ENCODE measurements at regions not wholly inside any gene's neighbourhood (a gene's known extent, or its start where the extent isn't known, plus 50 kb on each side); places are given as distances from the start of the nearest gene placed in this dataset.

GRCh38 chr6:169165561-169166300, 87.9 kb downstream of the THBS2 start:
- DNase-seq (ENCODE audit: low read depth), result peak; percentile 30

DNA sequence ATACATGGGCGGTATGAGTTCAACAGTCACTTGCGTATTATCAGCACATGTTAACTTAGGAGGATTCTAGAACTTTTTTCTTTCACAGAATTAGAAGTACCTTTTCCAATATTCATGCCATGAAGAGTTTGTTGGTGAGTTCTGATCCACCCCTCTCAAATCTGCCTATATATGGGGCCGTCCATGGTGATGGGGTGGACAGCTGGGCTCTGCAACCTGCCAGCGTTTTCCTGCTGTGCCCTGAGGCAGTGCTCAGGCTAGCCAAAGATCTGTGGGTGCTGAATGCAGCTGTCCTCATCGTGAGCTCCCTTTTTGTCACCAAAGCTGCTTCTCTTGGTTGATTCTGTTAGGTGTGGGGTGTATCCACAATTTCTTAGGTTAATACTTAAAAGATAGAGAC, 88.7 kb downstream of the THBS2 start:
- peak; percentile 80 for DNase-seq (ENCODE audit: low read depth)

DNA sequence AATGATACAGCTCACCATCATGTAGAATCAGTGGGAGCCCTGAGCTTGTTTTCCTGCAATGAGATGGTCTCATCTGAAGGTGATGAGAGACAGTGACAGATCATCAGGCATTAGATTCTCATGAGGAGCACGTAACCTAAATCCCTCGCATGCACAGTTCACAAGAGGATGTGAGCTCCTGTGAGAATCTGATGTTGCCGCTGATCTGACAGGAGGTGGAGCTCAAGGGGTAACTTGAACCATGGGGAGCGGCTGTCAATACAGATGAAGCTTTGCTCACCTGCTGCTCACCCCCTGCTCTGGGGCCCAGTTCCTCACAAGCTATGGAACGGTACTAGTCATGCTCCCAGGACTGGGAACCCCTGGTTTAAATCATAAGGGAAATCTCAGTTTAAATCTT, 89.2 kb downstream of the THBS2 start:
- peak; percentile 15 for DNase-seq (ENCODE audit: low read depth)

DNA sequence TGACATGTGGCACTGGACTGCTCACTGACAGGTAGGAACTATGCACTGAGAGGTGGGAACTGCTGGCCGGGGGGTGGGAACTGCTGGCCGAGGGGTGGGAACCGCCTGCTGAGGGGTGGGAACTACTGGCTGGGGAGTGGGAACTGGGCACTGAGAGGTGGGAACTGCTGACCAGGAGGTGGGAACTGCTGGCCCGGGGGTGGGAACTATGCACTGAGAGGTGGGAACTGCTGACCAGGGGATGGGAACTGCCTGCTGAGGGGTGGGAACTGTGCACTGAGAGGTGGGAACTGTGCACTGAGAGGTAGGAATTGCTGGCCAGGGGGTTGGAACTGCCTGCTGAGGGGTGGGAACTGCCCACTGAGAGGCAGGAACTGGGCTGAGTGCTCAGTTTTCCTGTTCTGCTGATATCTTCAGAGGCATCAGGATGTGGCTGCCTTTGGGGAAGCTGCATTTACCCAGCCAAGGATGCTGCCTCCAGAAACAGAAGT, 90.2 kb downstream of the THBS2 start:
- peak; percentile 74 for DNase-seq (ENCODE audit: low read depth)

DNA sequence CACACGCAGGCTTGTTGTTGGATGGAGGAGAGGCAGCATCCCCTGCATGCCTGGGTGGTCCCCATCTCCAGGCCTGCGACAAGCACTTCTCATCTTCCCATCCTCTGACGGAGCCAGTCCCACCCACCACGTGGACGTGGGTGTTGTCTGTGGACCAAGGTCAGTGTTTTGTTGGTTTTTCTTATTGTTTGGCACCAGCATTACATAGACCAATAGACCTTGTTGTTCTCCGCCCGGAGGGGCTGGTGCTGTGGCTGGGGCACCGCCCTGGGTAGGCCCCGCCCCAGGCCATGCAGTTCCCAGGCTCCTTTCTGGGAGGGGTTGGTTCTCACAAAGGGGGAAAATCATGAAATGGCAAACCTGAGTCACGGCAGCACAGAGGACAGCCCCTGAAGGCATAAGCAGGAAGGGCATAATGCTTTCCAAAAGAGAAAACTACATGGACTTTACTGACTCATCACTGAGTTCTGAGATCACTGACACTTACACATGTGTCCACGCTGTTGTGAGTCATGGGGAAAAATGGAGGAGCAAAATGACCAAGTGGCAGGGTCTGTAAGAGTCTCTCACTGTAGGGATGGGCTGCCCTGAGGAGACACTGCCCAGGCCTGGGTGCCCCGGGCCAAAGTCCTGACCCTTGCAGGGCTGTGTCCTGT, 90.8 kb downstream of the THBS2 start:
- peak; percentile 100 for DNase-seq (ENCODE audit: low read depth)

GRCh38 chr6:169162249-169162648, 91.4 kb downstream of the THBS2 start:
- DNase-seq (ENCODE audit: low read depth), result no peak

DNA sequence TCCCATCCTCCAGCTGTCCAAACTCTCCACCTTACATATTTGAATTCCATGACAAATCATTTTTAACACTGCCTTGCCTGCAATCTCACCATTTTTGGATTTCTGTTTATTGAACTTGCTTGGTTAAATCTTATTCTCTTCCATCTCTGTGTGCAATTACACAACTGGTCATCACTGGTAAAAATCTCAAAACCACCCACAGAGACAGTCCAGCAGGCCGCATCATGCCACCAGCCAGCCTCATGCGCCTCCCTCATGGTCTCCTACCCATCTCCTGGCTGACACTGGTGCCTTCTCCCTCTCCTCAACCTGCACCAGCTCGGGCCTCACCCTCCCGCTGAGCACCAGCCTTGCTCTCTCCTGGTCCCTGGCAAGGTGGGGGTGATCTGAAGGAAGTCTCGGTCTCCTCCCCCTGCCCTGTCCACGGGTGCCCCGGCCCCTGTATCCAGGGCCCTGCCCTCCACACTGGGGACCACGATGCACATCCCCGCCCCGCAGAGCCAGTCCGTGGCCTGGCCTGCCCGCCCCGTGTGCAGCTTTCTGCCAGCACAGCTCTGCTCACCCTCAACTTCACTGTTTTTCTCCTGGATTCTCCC, 92.0 kb downstream of the THBS2 start:
- DNase-seq (ENCODE audit: low read depth), result no peak

DNA sequence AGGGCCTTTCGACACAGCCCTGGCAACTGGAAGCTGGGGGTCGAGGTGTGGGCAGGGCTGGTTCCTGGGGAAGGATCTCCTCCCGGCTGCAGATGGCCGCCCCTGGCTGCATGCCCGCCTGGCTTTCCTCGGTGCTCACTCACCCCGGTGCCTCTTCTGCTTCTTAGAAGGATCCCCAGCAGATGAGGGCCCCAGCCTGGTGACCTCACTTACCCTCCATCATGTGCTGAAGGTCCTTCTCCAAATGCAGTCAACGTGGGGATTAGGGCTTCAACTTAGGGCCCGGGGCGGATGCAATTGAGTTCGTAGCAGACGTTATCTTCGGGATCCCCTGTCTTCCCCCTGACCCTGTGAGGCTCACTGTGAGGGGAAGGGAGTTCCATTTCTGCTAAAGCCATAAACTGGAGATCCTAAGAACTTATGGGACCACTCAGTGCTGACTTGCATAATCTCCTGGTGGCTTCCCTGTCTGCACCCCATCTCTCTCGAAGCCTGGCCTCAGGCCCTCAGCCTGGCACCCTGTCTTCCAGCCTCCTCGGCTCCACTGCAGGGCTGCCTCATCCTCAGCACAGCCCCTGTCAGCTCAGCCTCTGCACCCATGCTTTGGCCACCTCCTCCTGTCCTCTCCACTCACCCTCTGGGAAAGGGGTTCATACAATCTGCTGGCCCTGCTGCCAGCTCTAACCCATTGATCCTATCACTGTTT, 92.6 kb downstream of the THBS2 start:
- no peak for DNase-seq (ENCODE audit: low read depth)

- no peak for DNase-seq (ENCODE audit: low read depth)
These were observed 93.4 kb downstream of the THBS2 start for GRCh38 chr6:169160091-169160854.

- no peak for DNase-seq (ENCODE audit: low read depth)
These were observed 94.3 kb downstream of the THBS2 start for GRCh38 chr6:169159331-169159730.

DNA sequence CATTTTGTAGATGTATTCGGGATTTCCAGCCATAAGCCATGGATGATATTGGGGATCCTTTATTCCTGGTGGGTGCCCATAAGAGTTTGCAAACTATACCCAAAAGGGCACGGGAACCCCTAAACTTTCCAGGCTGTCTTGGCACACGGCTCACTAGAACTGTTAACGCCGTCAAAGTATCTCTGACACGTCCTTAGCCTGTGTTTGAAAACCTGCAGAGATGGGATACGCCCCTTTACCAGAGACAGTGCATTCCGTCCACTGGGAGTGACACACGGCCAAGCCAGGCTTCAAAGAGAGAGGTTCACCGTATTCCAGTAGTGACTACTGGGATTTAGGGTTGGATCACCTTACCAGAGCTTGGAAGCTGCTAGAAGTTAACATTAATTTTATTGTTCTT, 95.0 kb downstream of the THBS2 start:
- DNase-seq (ENCODE audit: low read depth), result no peak

- DNase-seq (ENCODE audit: low read depth), result no peak
These were observed 95.5 kb downstream of the THBS2 start for GRCh38 chr6:169158174-169158573.

- no peak for DNase-seq (ENCODE audit: low read depth)
These were observed 96.2 kb downstream of the THBS2 start for GRCh38 chr6:169157197-169158148.

DNA sequence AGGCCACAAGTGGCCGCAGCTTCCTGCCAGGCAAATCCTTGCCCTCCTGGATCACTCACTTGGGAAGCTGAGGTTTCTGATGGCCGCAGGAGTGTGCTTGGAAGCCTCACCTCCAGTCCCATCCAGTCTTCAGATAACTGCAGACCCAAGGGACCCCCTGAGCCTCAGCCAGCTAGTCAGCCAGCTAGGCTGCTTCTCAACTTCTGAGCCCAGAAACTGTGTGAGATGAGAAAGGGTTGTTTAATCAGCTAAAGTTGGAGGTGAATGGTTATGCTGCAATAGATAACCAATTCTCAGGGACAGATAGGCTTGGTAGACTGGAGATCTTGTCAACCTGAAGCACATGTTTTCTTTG, 96.9 kb downstream of the THBS2 start:
- no peak for DNase-seq (ENCODE audit: low read depth)

DNA sequence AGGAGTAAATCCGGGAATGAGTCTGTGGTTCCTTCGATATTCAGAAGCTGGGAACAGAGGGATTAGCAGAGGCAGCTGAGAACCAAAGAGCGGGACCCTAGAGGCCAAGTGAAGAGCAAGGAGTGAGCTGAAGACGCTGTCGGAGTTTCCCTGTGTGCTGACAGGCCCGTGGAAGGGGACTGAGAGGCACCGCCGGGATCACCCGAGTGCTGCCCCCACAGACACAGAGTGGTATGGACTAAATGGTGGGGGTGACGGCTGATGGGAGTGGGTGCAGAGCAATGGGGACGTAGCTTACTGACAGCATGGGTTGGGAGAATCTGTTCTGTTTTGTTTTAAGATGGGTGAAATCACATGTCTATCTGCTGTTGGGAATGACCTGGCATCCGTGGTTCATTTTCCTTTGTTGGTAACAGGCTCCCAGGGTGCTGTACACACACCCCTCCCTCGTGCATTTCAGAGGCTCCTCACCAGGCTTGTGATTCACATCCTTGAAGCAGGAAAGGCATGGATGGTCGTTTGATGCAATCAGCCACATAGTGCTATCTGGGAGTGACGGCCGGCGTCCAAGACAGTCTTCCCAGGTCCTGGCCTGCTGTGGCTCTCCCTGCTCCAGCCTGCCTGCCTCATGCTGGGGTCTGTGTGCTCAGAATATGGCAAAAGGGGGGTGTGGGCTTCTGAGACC, 97.4 kb downstream of the THBS2 start:
- DNase-seq (ENCODE audit: low read depth), result no peak

- no peak for DNase-seq (ENCODE audit: low read depth)
These were observed 98.2 kb downstream of the THBS2 start for GRCh38 chr6:169155481-169155880.

- DNase-seq (ENCODE audit: low read depth), result no peak
These were observed 100.2 kb downstream of the THBS2 start for GRCh38 chr6:169153401-169153800.

DNA sequence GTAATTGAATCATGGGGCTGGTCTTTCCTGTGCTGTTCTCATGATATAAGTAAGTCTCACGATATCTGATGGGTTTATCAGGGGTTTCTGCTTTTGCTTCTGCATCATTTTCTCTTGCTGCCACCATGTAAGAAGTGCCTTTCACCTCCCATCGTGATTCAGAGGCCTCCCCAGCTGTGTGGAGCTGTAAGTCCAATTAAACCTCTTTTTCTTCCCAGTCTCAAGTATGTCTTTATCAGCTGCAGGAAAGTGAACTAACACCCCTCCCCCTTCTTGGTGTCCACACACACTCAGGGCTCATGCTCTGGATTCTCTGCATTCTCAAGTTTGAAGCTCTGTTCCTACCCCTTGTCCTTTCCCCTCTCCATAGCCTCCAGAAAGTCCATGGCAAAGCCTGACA, 107.1 kb downstream of the THBS2 start:
- DNase-seq (ENCODE audit: low read depth), result no peak

DNA sequence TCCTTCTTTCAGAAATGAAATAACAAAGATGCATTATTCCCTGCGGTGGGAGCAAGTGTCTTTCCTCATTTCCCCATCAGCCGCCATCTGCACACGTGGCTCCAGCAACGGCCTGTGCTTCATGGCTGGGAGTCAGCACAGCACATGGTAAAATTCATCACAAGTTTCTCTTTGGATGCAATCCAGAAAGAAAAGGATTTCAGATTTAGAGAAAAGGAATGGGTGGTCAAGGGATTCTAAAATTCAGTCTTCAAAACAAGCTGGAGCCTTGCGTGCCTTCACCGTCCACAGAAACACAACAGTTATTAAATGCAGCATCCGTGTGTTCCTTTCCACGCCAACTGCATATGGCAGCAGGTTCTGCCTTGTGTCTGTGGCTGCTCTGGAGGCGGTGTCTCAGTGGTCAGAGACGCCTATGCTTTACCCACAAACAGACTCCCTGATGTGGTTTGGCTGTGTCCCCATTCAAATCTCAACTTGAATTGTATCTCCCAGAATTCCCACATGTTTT, 107.6 kb downstream of the THBS2 start:
- DNase-seq (ENCODE audit: low read depth), result peak; percentile 98

DNA sequence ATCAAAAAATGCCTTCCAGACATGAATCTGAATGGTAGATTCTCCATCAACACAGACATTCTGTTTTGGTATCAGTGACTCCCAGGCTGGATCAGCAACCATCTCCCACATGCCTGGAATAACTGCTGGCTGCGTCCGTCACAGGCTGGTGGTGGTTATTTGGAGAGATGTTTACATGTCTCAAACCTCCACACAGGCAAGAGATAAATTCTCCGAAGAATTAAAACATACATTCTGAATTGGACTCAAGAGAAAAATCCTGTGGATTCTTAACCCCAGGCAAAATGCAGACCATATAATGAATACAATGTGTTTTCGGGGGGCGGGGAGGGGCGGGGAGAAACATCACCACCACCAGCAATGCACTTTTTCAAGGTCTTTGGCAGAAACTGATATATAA, 108.2 kb downstream of the THBS2 start:
- DNase-seq (ENCODE audit: low read depth), result peak; percentile 72
